ENCODE measurements at regions not wholly inside any gene's neighbourhood (a gene's known extent, or its start where the extent isn't known, plus 50 kb on each side); places are given as distances from the start of the nearest gene placed in this dataset.

DNA sequence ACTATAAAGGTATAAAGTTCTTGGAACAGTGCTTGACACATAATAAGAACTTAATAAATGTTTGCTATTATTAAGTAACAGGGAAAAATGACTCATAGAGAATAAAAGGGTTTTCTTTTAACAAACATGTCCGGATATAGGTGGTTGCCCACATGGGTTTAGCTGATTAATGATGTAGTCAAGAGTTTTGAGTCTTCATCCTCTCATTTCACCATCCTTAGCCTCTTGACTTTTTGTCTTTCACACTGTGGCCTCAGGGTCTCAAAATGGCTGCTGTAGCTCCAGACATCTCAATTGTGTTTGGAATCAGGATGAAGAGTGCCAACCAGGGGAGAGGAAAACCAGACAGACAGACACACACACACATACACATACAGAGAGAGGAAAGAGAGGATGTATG lies 97.9 kb downstream of the HSPH1 start:
- Histone ChIP-seq H3K9ac (ENCODE audit: control insufficient read depth, insufficient read depth, low read length) (no peak overlapping the region), H3K27me3 (replicated peaks in 1 of 2; ENCODE audit: control insufficient read depth in 2 of 2, insufficient read depth in 2 of 2, low read length in 1 of 2) (no peaks in the 10 kb centered on the region), H3K4me1 (ENCODE audit: control insufficient read depth, insufficient read depth, low read length) (no peaks in the 10 kb centered on the region), H4K20me1 (ENCODE audit: control insufficient read depth, insufficient read depth) (no peaks in the 10 kb centered on the region), H3K27ac (ENCODE audit: control insufficient read depth, insufficient read depth) (no peak overlapping the region), H2AFZ (ENCODE audit: control insufficient read depth, low read depth, low read length) (no peak overlapping the region), H3K4me2 (ENCODE audit: control insufficient read depth, insufficient read depth) (no peak overlapping the region), H3K79me2 (ENCODE audit: control insufficient read depth, insufficient read depth, low read length) (no peaks in the 10 kb centered on the region), H3K4me3 (no peak overlapping the region), H3K36me3 (ENCODE audit: control insufficient read depth in 2 of 2, insufficient read depth in 2 of 2, low read length in 1 of 2) (no peaks in the 10 kb centered on the region), H3K9me3 (replicated peaks; ENCODE audit: control insufficient read depth, insufficient read depth, low read length) (peaks cover 3% of the 10 kb centered on the region; the same call in 1 of the 3 replicates)
- intact Hi-C loops (cut with micrococcal nuclease; ENCODE audit: unreplicated experiment) (no loop called here), in situ Hi-C loops (cut with MboI) (no loop called here)
- SMC1A ChIA-PET (ENCODE audit: uncharacterized antibody, unreplicated experiment): interaction anchor here (1.3 kb wide), 1 partner anchor 19 kb away, joined by 4 read pairs; no protein-coding TSS in a partner anchor
- POLR2A ChIA-PET: no interaction called here
- RAD21 ChIA-PET (ENCODE audit: unreplicated experiment): no interaction called here
- ATAC-seq (no peak), FAIRE-seq (no peak), DNase-seq (ENCODE audit: low read depth, low spot score) (no peak)
- WGBS (ENCODE audit: insufficient coverage, insufficient replicate concordance, low lambda C conversion rate, missing lambda C conversion rate): 30% methylated on average over 1 of the region's 1 CpG
- TF ChIP-seq MAX (IDR thresholded peaks at IDR 0.05; ENCODE audit: low read depth, low read length) (no peak), EGR1 (IDR thresholded peaks at IDR 0.05; ENCODE audit: borderline replicate concordance in 1 of 2, low read depth in 2 of 2, low read length in 2 of 2) (no peak), CHD4 (IDR thresholded peaks at IDR 0.05) (no peak), CHD1 (IDR thresholded peaks at IDR 0.05; ENCODE audit: low read depth, low read length) (no peak), ZNF207 (IDR thresholded peaks at IDR 0.05; ENCODE audit: borderline replicate concordance) (no peak), STAT1 (conservative IDR thresholded peaks at IDR 0.05) (no peak), HDGF (IDR thresholded peaks at IDR 0.05) (no peak), BACH1 (IDR thresholded peaks at IDR 0.05; ENCODE audit: borderline replicate concordance) (no peak), MXI1 (IDR thresholded peaks at IDR 0.05; ENCODE audit: low read depth, low read length) (no peak), EP300 (IDR thresholded peaks at IDR 0.05; ENCODE audit: borderline replicate concordance in 1 of 2, control insufficient read depth in 1 of 2, low read depth in 2 of 2, low read length in 2 of 2) (no peak), NFYB (IDR thresholded peaks at IDR 0.05; ENCODE audit: insufficient read depth, low read depth, low read length) (no peak), PAX8 (IDR thresholded peaks at IDR 0.05) (no peak), CEBPB (IDR thresholded peaks at IDR 0.05; ENCODE audit: borderline replicate concordance in 1 of 2, low read depth in 2 of 2, low read length in 2 of 2) (no peak)
- TF ChIP-seq, protein P1, sequence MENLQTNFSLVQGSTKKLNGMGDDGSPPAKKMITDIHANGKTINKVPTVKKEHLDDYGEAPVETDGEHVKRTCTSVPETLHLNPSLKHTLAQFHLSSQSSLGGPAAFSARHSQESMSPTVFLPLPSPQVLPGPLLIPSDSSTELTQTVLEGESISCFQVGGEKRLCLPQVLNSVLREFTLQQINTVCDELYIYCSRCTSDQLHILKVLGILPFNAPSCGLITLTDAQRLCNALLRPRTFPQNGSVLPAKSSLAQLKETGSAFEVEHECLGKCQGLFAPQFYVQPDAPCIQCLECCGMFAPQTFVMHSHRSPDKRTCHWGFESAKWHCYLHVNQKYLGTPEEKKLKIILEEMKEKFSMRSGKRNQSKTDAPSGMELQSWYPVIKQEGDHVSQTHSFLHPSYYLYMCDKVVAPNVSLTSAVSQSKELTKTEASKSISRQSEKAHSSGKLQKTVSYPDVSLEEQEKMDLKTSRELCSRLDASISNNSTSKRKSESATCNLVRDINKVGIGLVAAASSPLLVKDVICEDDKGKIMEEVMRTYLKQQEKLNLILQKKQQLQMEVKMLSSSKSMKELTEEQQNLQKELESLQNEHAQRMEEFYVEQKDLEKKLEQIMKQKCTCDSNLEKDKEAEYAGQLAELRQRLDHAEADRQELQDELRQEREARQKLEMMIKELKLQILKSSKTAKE (IDR thresholded peaks at IDR 0.05; ENCODE audit: low read depth, poor library complexity, severe bottlenecking): no peak
- TF ChIP-seq, protein P2, sequence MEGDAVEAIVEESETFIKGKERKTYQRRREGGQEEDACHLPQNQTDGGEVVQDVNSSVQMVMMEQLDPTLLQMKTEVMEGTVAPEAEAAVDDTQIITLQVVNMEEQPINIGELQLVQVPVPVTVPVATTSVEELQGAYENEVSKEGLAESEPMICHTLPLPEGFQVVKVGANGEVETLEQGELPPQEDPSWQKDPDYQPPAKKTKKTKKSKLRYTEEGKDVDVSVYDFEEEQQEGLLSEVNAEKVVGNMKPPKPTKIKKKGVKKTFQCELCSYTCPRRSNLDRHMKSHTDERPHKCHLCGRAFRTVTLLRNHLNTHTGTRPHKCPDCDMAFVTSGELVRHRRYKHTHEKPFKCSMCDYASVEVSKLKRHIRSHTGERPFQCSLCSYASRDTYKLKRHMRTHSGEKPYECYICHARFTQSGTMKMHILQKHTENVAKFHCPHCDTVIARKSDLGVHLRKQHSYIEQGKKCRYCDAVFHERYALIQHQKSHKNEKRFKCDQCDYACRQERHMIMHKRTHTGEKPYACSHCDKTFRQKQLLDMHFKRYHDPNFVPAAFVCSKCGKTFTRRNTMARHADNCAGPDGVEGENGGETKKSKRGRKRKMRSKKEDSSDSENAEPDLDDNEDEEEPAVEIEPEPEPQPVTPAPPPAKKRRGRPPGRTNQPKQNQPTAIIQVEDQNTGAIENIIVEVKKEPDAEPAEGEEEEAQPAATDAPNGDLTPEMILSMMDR (IDR thresholded peaks at IDR 0.05 in 2 of 3, conservative IDR thresholded peaks at IDR 0.05 in 1 of 3; ENCODE audit: control insufficient read depth in 2 of 3, extremely low read depth in 1 of 3, insufficient read depth in 1 of 3, low read depth in 3 of 3, low read length in 3 of 3): no peak
- BruUV-seq (replicated peaks): no TSS peak
- CTCF ChIA-PET: no interaction called here

All from GM12878 (cell line).